ENCODE measurements at regions not wholly inside any gene's neighbourhood (a gene's known extent, or its start where the extent isn't known, plus 50 kb on each side); places are given as distances from the start of the nearest gene placed in this dataset.

GRCh38 chr22:44403166-44403565, 90.4 kb upstream of the SHISAL1 start:
- TF ChIP-seq CTCF (IDR thresholded peaks at IDR 0.05; ENCODE audit: extremely low read depth in 1 of 2, insufficient read depth in 1 of 2, low read depth in 1 of 2, low read length in 2 of 2) (no peak), POLR2A (IDR thresholded peaks at IDR 0.05; ENCODE audit: low read depth, low read length) (no peak), POLR2AphosphoS5 (IDR thresholded peaks at IDR 0.05; ENCODE audit: insufficient read depth, low read depth, low read length) (no peak), MAX (IDR thresholded peaks at IDR 0.05; ENCODE audit: insufficient read depth, insufficient read length) (no peak), EZH2 (IDR thresholded peaks at IDR 0.05; ENCODE audit: borderline replicate concordance, low read depth, low read length, severe bottlenecking) (no peak)

Measured in endothelial cell of umbilical vein (primary cell).